Spleen (tissue), 11 donors: ENCODE measurements at regions not wholly inside any gene's neighbourhood (a gene's known extent, or its start where the extent isn't known, plus 50 kb on each side); places are given as distances from the start of the nearest gene placed in this dataset.
A peak's percentile ranks its signal among the peaks of the same experiment; 100 is the strongest.
"Not testable (repeated sequence)": the region's sequence is repeated elsewhere in the genome, so short reads cannot be mapped to it uniquely, and the experiment has no call there.

Experiments used
- DNase-seq: peaks from one replicate; pipeline ENCODE4 v3.0.0-alpha.2; 2020
- H3K27ac ChIP-seq, 8 donors: fragments of 200-600 bp; sonication (generic) in 7 of 8; 1 replicate in 4 of 8; 2 replicates in 4 of 8; pipeline versions ENCODE4 v1.5.0 to v1.8.0; 2016 to 2021; ENCODE audit warnings: inconsistent platforms in 4 of 8, mild to moderate bottlenecking in 4 of 8, moderate library complexity in 1 of 8
- H3K27me3 ChIP-seq, 7 donors: fragments of 200-600 bp; sonication (generic) in 6 of 7; replicated peaks in 1 of 7; 1 replicate in 4 of 7; 2 replicates in 3 of 7; pipeline versions ENCODE4 v1.5.0 to v1.8.0; 2016 to 2021; ENCODE audit warnings: inconsistent platforms in 3 of 7, mild to moderate bottlenecking in 1 of 7
- H3K36me3 ChIP-seq, 6 donors: fragments of 200-600 bp; sonication (generic) in 5 of 6; 1 replicate in 4 of 6; 2 replicates in 2 of 6; pipeline versions ENCODE4 v1.5.0 to v1.8.0; 2016 to 2021; ENCODE audit warnings: inconsistent platforms in 2 of 6
- H3K4me1 ChIP-seq, 6 donors: fragments of 200-600 bp; sonication (generic) in 5 of 6; 1 replicate in 3 of 6; 2 replicates in 3 of 6; pipeline versions ENCODE4 v1.5.0 to v1.8.0; 2016 to 2021; ENCODE audit warnings: inconsistent platforms in 3 of 6
- H3K4me3 ChIP-seq, 8 donors: fragments of 200-600 bp; sonication (generic) in 7 of 8; 1 replicate in 4 of 8; 2 replicates in 4 of 8; pipeline versions ENCODE4 v1.5.0 to v1.8.0; 2016 to 2021; ENCODE audit warnings: inconsistent platforms in 4 of 8, mild to moderate bottlenecking in 4 of 8, moderate library complexity in 2 of 8
- H3K9me3 ChIP-seq, 8 donors: fragments of 200-600 bp; sonication (generic) in 7 of 8; 1 replicate in 4 of 8; 2 replicates in 4 of 8; pipeline versions ENCODE4 v1.5.0 to v1.8.0; 2016 to 2021; ENCODE audit warnings: inconsistent platforms in 4 of 8
- POLR2A ChIP-seq, 3 donors: fragments of 450-650 bp; IDR thresholded peaks; one replicate each; pipeline ENCODE4 v1.5.1; 2017; ENCODE audit warnings: antibody characterized with exemption in 3 of 3, mild to moderate bottlenecking in 1 of 3
- POLR2AphosphoS5 ChIP-seq, 3 donors: sonication (generic); formaldehyde crosslinking; IDR thresholded peaks; one replicate each; pipeline ENCODE4 v1.5.1; 2017; ENCODE audit warnings: antibody characterized with exemption in 3 of 3
- WGBS, 5 donors: extraction: QIAGEN DNeasy Blood & Tissue Kit in 3 of 5; methylation state at CpG; one replicate each; pipeline versions ENCODE4 v1.1.5 to v1.1.7; 2013 to 2018; 5-methylcytosine and 5-hydroxymethylcytosine counted together
- intact Hi-C: fragments of 100-400 bp; cut with DNase I; formaldehyde crosslinking; loops from one replicate; pipeline ENCODE4 v1.15.0; 2023; ENCODE audit warnings: low total_unique reads
- TF ChIP-seq, protein P1 (sequence below), 11 experiments: fragments of 200-600 bp in 7 of 11; fragments of 450-650 bp in 4 of 11; sonication (generic) in 4 of 11; IDR thresholded peaks in 8 of 11; conservative IDR thresholded peaks in 3 of 11; 1 replicate in 7 of 11; 2 replicates in 4 of 11; pipeline versions ENCODE4 v1.4.0 to v1.8.0; 2016 to 2021; ENCODE audit warnings: antibody characterized with exemption in 11 of 11, inconsistent platforms in 4 of 11, mild to moderate bottlenecking in 1 of 11
- donor health status: healthy with polysubstance abuse.
- donor health status: DM: no; HTN: no; CAD: no; lungs with moderate emphysema.
- donor health status: DM: no; HTN: no; CAD: no.
- donor health status: Bipolar disorder and iron deficiency.
- donor health status: healthy.
- donor health status: DM: no; HTN: no; CAD: no.
- donor health status: DM: yes; HTN: yes; CAD: no.

DNA sequence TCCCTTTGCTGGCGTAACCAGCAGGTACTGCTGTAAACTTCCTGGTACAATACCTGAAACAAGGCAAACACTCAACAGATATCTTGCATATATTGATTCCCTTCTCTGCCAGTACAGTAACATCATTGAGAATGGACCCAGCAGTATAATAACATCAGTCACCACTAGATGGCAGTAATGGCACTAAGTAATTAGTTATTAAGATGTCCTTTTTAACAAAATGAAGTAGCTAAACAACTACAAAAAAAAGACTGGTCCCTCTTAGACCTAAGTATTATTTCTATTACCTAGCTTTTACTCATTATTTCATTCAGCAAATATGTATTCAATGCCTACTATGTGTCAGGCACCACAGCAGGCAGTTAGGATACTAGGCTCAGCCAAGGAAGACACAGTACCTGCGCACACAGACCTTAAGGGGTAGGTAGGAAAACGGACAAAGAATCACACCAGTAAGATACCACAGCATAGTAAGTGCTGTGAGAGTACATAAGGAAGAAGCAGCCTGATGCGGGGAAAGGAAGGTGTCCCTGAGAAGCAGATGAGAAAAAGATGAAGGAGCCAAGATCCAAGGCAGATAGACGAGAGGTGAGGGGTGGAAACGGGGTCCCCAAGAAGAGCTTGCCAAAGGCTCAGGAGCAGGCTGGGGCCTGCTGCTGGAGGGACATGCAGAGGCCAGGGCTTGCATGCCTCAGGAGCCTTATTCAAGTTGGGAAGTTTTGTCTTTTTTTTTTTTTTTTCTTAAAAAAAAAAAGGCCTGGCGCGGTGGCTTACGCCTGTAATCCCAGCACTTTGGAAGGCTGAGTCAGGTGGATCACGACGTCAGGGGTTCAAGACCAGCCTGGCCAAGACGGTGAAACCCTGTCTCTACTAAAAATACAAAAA, 102.7 kb upstream of the CHD2 start:
- intact Hi-C loops = loop anchor here (5.0 kb wide), 1 partner anchor 125 kb away; no protein-coding TSS in a partner anchor
- Histone ChIP-seq H3K4me1 (peaks cover 4 to 23% (median 8%) of the 10 kb centered on the region in 6 donors), H3K27ac (peak overlapping the region in 2 of 8 donors; percentile 47 to 64), H3K9me3 (no peaks in the 10 kb centered on the region), H3K27me3 (no peaks in the 10 kb centered on the region), H3K36me3 (no peaks in the 10 kb centered on the region), H3K4me3 (no peak overlapping the region)
- 73 to 82% (median 80%) methylated on average over 12 of the region's 12 CpGs for WGBS, 5 donors
- DNase-seq = no peak
- TF ChIP-seq, protein P1, sequence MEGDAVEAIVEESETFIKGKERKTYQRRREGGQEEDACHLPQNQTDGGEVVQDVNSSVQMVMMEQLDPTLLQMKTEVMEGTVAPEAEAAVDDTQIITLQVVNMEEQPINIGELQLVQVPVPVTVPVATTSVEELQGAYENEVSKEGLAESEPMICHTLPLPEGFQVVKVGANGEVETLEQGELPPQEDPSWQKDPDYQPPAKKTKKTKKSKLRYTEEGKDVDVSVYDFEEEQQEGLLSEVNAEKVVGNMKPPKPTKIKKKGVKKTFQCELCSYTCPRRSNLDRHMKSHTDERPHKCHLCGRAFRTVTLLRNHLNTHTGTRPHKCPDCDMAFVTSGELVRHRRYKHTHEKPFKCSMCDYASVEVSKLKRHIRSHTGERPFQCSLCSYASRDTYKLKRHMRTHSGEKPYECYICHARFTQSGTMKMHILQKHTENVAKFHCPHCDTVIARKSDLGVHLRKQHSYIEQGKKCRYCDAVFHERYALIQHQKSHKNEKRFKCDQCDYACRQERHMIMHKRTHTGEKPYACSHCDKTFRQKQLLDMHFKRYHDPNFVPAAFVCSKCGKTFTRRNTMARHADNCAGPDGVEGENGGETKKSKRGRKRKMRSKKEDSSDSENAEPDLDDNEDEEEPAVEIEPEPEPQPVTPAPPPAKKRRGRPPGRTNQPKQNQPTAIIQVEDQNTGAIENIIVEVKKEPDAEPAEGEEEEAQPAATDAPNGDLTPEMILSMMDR (IDR thresholded peaks at IDR 0.05 in 8 of 11, conservative IDR thresholded peaks at IDR 0.05 in 3 of 11) = peak; percentile 68 to 92 (median 86)
- no peak for TF ChIP-seq POLR2AphosphoS5 (IDR thresholded peaks at IDR 0.05)

DNA sequence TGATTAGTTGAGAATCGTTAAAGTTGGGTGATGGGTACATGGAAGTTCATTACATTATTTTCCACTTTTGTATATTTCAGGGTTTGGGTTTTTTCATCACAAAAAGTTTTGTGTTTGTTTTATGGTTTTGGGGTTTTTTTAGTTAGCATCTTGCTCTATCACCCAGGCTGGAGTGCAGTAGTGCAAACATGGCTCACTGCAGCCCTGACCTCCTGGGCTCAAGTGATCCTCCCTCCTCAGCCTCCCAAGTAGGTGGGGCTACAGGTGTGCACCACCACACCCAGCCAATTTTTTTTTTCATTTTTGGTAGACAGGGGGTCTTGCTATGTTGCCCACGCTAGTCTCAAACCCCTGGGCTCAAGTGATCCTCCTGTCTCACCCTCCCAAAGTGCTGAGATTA, 100.1 kb upstream of the CHD2 start:
- no peak for TF ChIP-seq POLR2AphosphoS5 (IDR thresholded peaks at IDR 0.05)
- TF ChIP-seq POLR2A (IDR thresholded peaks at IDR 0.05) = no peak
- TF ChIP-seq, protein P1 (IDR thresholded peaks at IDR 0.05 in 8 of 11, conservative IDR thresholded peaks at IDR 0.05 in 3 of 11) = no peak
- no peaks in the 10 kb centered on the region for H3K27me3 ChIP-seq
- peak; percentile 34 for DNase-seq
- H3K9me3 ChIP-seq = no peaks in the 10 kb centered on the region
- intact Hi-C loops = no loop called here
- 91 to 95% (median 92%) methylated on average over 2 of the region's 2 CpGs for WGBS, 5 donors
- H3K4me1 ChIP-seq = peaks cover 4 to 47% (median 13%) of the 10 kb centered on the region in 6 donors
- no peaks in the 10 kb centered on the region for H3K36me3 ChIP-seq
- no peak overlapping the region for H3K4me3 ChIP-seq
- no peak overlapping the region for H3K27ac ChIP-seq

DNA sequence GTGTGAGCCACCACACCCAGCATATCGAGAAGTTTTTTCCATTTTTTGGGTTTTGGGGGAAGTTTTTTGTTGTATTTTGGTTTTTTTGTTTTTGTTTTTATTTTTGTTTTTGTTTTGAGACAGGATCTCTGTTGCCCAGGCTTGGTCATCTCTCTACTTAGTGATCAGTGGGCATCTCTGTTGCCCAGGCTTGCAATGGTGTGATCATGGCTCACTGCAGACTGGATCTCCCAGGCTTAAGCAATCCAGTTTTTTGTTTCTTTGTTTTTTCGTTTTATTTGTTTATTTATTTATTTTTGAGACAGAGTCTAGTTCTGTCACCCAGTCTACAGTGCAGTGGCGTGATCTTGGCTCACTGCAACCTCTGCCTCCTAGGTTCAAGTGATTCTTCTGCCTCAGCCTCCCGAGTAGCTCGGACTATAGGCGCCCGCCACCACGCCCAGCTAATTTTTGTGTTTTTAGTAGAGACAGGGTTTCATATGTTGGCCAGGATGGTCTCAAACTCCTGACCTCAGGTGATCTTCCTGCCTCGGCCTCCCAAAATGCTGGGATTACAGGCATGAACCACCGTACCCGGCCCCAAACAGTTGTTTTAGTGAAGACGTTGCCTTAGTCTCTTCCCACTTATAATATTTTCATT, 99.6 kb upstream of the CHD2 start:
- intact Hi-C loops = not testable (repeated sequence)
- 92 to 97% (median 95%) methylated on average over 12 of the region's 12 CpGs for WGBS, 5 donors

DNA sequence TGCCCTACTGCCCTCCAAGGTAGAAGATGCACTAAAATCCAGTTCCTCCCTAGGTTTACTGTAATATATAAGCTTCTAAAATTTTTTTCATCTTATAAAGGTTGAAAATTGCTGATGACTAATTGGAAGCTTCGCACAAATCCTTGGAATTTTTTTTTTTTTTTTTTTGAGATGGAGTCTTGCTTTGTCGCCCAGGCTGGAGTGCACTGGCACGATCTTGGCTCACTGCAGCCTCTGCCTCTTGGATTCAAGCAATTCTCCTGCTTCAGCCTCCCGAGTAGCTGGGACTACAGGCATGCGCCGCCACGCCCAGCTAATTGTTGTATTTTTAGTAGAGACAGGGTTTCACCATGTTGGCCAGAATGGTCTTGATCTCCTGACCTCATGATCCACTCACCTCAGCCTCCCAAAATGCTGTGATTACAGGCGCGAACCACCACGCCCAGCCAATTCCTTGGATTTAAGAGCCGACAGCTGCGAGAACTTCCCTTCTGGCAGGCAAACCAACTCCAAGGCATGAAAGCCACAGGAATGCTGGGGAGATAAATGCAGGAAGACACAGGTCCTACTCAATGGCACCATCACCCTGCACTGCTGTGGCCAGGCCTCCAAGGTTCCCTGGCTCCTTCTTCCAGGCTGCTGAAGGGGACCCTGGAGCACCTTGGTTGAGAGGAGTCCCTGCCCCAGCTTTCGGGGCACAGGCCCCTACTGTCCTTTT, 98.9 kb upstream of the CHD2 start:
- H3K36me3 ChIP-seq, H3K27me3 ChIP-seq, intact Hi-C loops, H3K4me3 ChIP-seq, H3K9me3 ChIP-seq: not testable (repeated sequence)
- peak; percentile 64 for DNase-seq
- 90 to 95% (median 93%) methylated on average over 13 of the region's 13 CpGs for WGBS, 5 donors
- H3K4me1 ChIP-seq = peaks cover 4 to 58% (median 14%) of the 10 kb centered on the region in 6 donors
- H3K27ac ChIP-seq = peak overlapping the region in 6 of 8 donors; percentile 1 to 100 (median 42)

More for the DNA sequence above, 99.6 kb upstream of the CHD2 start:
- not testable (repeated sequence) for H3K9me3 ChIP-seq, H3K4me3 ChIP-seq, H3K27ac ChIP-seq, H3K27me3 ChIP-seq, H3K36me3 ChIP-seq
- peak; percentile 19 for DNase-seq
- peaks cover 4 to 52% (median 14%) of the 10 kb centered on the region in 6 donors for H3K4me1 ChIP-seq
